Gastrocnemius medialis (tissue), 4 donors: ENCODE measurements at regions not wholly inside any gene's neighbourhood (a gene's known extent, or its start where the extent isn't known, plus 50 kb on each side); places are given as distances from the start of the nearest gene placed in this dataset.

ENCODE experiments used
- ATAC-seq, 2 donors: fragments of 150-250 bp; one replicate each; pipeline ENCODE4 v1.9.1; 2016
- DNase-seq, 2 donors: peaks; one replicate each; pipeline ENCODE4 v3.0.0-alpha.2; 2019
- H3K27ac ChIP-seq, 4 donors: fragments of 200-600 bp; sonication (generic); 1 replicate in 1 of 4; 2 replicates in 3 of 4; pipeline ENCODE4 v1.5.1; 2016 to 2018; ENCODE audit warnings: mild to moderate bottlenecking in 2 of 4, moderate library complexity in 1 of 4
- H3K27me3 ChIP-seq, 3 donors: fragments of 200-600 bp; sonication (generic) in 2 of 3; 1 replicate in 1 of 3; 2 replicates in 2 of 3; pipeline versions ENCODE4 v1.5.1 to v1.6.0; 2016 to 2019; ENCODE audit warnings: mild to moderate bottlenecking in 1 of 3, moderate library complexity in 1 of 3
- H3K36me3 ChIP-seq, 2 donors: fragments of 200-600 bp; sonication (generic) in 1 of 2; one replicate each; pipeline ENCODE4 v1.5.1; 2017 to 2018
- H3K4me1 ChIP-seq, 2 donors: fragments of 200-600 bp; sonication (generic) in 1 of 2; one replicate each; pipeline ENCODE4 v1.5.1; 2016 to 2017; ENCODE audit warnings: mild to moderate bottlenecking in 2 of 2
- H3K4me3 ChIP-seq, 4 donors: fragments of 200-600 bp; sonication (generic) in 3 of 4; 1 replicate in 1 of 4; 2 replicates in 3 of 4; pipeline ENCODE4 v1.5.1; 2016 to 2019; ENCODE audit warnings: mild to moderate bottlenecking in 2 of 4
- H3K9me3 ChIP-seq, 3 donors: fragments of 200-600 bp; sonication (generic) in 2 of 3; 1 replicate in 1 of 3; 2 replicates in 2 of 3; pipeline ENCODE4 v1.5.1; 2016 to 2019
- CTCF ChIP-seq, 5 experiments: fragments of 450-650 bp in 3 of 5; fragments of 200-600 bp in 2 of 5; sonication (generic) in 2 of 5; IDR thresholded peaks in 4 of 5; conservative IDR thresholded peaks in 1 of 5; 1 replicate in 4 of 5; 2 replicates in 1 of 5; pipeline ENCODE4 v1.5.1; 2016 to 2019; ENCODE audit warnings: antibody characterized with exemption in 5 of 5, mild to moderate bottlenecking in 3 of 5, moderate library complexity in 3 of 5
- POLR2A ChIP-seq, 2 donors: fragments of 450-650 bp; IDR thresholded peaks; one replicate each; pipeline ENCODE4 v1.6.1; 2017; ENCODE audit warnings: antibody characterized with exemption in 2 of 2, mild to moderate bottlenecking in 2 of 2, moderate library complexity in 2 of 2
- in situ Hi-C, 4 donors: fragments of 200-750 bp; cut with MboI; loops; one replicate each; pipeline versions ENCODE4 v1.15.0 to v1.8.0; 2017; ENCODE audit warnings: low sequenced_read_pairs in 4 of 4
- intact Hi-C: fragments of 100-400 bp; cut with DNase I; formaldehyde crosslinking; loops from one replicate; pipeline ENCODE4 v1.15.1; 2023; ENCODE audit warnings: low total_unique reads

GRCh38 chr20:48536206-48536605 is 291.6 kb downstream of the PREX1 start:
- DNase-seq = no peak
- intact Hi-C loops (no loop called here), in situ Hi-C loops (no loop called here)
- no peak for ATAC-seq
- Histone ChIP-seq H3K4me1 (no peaks in the 10 kb centered on the region), H3K27me3 (no peaks in the 10 kb centered on the region), H3K4me3 (no peak overlapping the region), H3K36me3 (no peaks in the 10 kb centered on the region), H3K9me3 (no peaks in the 10 kb centered on the region), H3K27ac (no peak overlapping the region)
- no peak for TF ChIP-seq POLR2A (IDR thresholded peaks at IDR 0.05)
- TF ChIP-seq CTCF (IDR thresholded peaks at IDR 0.05 in 4 of 5, conservative IDR thresholded peaks at IDR 0.05 in 1 of 5) = no peak

- no peak for TF ChIP-seq CTCF (IDR thresholded peaks at IDR 0.05 in 4 of 5, conservative IDR thresholded peaks at IDR 0.05 in 1 of 5)
- no peak for TF ChIP-seq POLR2A (IDR thresholded peaks at IDR 0.05)
- in situ Hi-C loops = no loop called here
- H3K4me3 ChIP-seq = no peak overlapping the region
- H3K9me3 ChIP-seq = no peaks in the 10 kb centered on the region
- H3K36me3 ChIP-seq = no peaks in the 10 kb centered on the region
- H3K4me1 ChIP-seq = no peaks in the 10 kb centered on the region
- no peak for DNase-seq
- ATAC-seq = no peak
- H3K27me3 ChIP-seq = no peaks in the 10 kb centered on the region
- H3K27ac ChIP-seq = no peak overlapping the region
- intact Hi-C loops = no loop called here
These were observed 292.2 kb downstream of the PREX1 start for GRCh38 chr20:48535556-48535955.

- no peaks in the 10 kb centered on the region for H3K27me3 ChIP-seq
- TF ChIP-seq POLR2A (IDR thresholded peaks at IDR 0.05) = no peak
- in situ Hi-C loops (no loop called here), intact Hi-C loops (no loop called here)
- H3K4me3 ChIP-seq = no peak overlapping the region
- no peaks in the 10 kb centered on the region for H3K9me3 ChIP-seq
- H3K4me1 ChIP-seq = no peaks in the 10 kb centered on the region
- H3K27ac ChIP-seq = no peak overlapping the region
- ATAC-seq (no peak), DNase-seq (no peak)
- no peaks in the 10 kb centered on the region for H3K36me3 ChIP-seq
These were observed 295.8 kb downstream of the PREX1 start for GRCh38 chr20:48532028-48532427.

GRCh38 chr20:48531505-48531904 is 296.3 kb downstream of the PREX1 start:
- no peaks in the 10 kb centered on the region for H3K36me3 ChIP-seq
- H3K9me3 ChIP-seq = no peaks in the 10 kb centered on the region
- in situ Hi-C loops = no loop called here
- H3K4me3 ChIP-seq = no peak overlapping the region
- no peaks in the 10 kb centered on the region for H3K27me3 ChIP-seq
- TF ChIP-seq CTCF (IDR thresholded peaks at IDR 0.05 in 4 of 5, conservative IDR thresholded peaks at IDR 0.05 in 1 of 5) (no peak), POLR2A (IDR thresholded peaks at IDR 0.05) (no peak)
- H3K27ac ChIP-seq = no peak overlapping the region
- DNase-seq (no peak), ATAC-seq (no peak)
- intact Hi-C loops = no loop called here
- H3K4me1 ChIP-seq = no peaks in the 10 kb centered on the region

GRCh38 chr20:48530957-48531356 is 296.8 kb downstream of the PREX1 start:
- DNase-seq (no peak), ATAC-seq (no peak)
- Histone ChIP-seq H3K4me1 (no peaks in the 10 kb centered on the region), H3K36me3 (no peaks in the 10 kb centered on the region), H3K4me3 (no peak overlapping the region), H3K9me3 (no peaks in the 10 kb centered on the region), H3K27ac (no peak overlapping the region), H3K27me3 (no peaks in the 10 kb centered on the region)
- in situ Hi-C loops (no loop called here), intact Hi-C loops (no loop called here)
- no peak for TF ChIP-seq CTCF (IDR thresholded peaks at IDR 0.05 in 4 of 5, conservative IDR thresholded peaks at IDR 0.05 in 1 of 5)
- no peak for TF ChIP-seq POLR2A (IDR thresholded peaks at IDR 0.05)
